ENCODE measurements at regions not wholly inside any gene's neighbourhood (a gene's known extent, or its start where the extent isn't known, plus 50 kb on each side); places are given as distances from the start of the nearest gene placed in this dataset.

GRCh38 chr15:79195802-79196201 is 86.7 kb upstream of the ANKRD34C start:
- ChIA-PET POLR2A (no interaction called here), CTCF (interaction anchor here (1.0 to 1.4 kb wide), 4 partner anchors 11 to 168 kb away, joined by 4 to 6 read pairs (median 5); no protein-coding TSS in a partner anchor)
- Histone ChIP-seq H3K4me3 (ENCODE audit: low read depth, low read length) (no peak overlapping the region), H3K27me3 (ENCODE audit: control insufficient read depth, insufficient read depth, low read length) (peaks cover 5% of the 10 kb centered on the region), H3K36me3 (ENCODE audit: control insufficient read depth, insufficient read depth, low read length) (no peaks in the 10 kb centered on the region)
- no peak for DNase-seq (ENCODE audit: low read depth)
- TF ChIP-seq CTCF (IDR thresholded peaks at IDR 0.05; ENCODE audit: insufficient read depth, low read depth, low read length), result no peak

- POLR2A ChIA-PET, result no interaction called here
- TF ChIP-seq CTCF (IDR thresholded peaks at IDR 0.05; ENCODE audit: insufficient read depth, low read depth, low read length), result no peak
- no peak for DNase-seq (ENCODE audit: low read depth)
- CTCF ChIA-PET, result interaction anchor here (1.0 to 1.4 kb wide), 4 partner anchors 11 to 167 kb away, joined by 4 to 6 read pairs (median 5); no protein-coding TSS in a partner anchor
- Histone ChIP-seq H3K36me3 (ENCODE audit: control insufficient read depth, insufficient read depth, low read length) (no peaks in the 10 kb centered on the region), H3K4me3 (ENCODE audit: low read depth, low read length) (no peak overlapping the region), H3K27me3 (ENCODE audit: control insufficient read depth, insufficient read depth, low read length) (peaks cover 5% of the 10 kb centered on the region)
Measured at GRCh38 chr15:79195239-79195638, 87.3 kb upstream of the ANKRD34C start.

- H3K36me3 ChIP-seq (ENCODE audit: control insufficient read depth, insufficient read depth, low read length), result no peaks in the 10 kb centered on the region
- no peak overlapping the region for H3K4me3 ChIP-seq (ENCODE audit: low read depth, low read length)
- no peak for TF ChIP-seq CTCF (IDR thresholded peaks at IDR 0.05; ENCODE audit: insufficient read depth, low read depth, low read length)
- ChIA-PET CTCF (interaction anchor here (1.3 kb wide), 1 partner anchor 166 kb away, joined by 5 read pairs; no protein-coding TSS in a partner anchor), POLR2A (no interaction called here)
- no peak for DNase-seq (ENCODE audit: low read depth)
- peaks cover 5% of the 10 kb centered on the region for H3K27me3 ChIP-seq (ENCODE audit: control insufficient read depth, insufficient read depth, low read length)
Measured at GRCh38 chr15:79194386-79194785, 88.1 kb upstream of the ANKRD34C start.

- DNase-seq (ENCODE audit: low read depth), result no peak
- ChIA-PET POLR2A (no interaction called here), CTCF (interaction anchor here (0.9 to 3.3 kb wide), 4 partner anchors 10 to 334 kb away, joined by 3 to 24 read pairs (median 10); no protein-coding TSS in a partner anchor)
- Histone ChIP-seq H3K4me3 (ENCODE audit: low read depth, low read length) (no peak overlapping the region), H3K27me3 (ENCODE audit: control insufficient read depth, insufficient read depth, low read length) (peaks cover 5% of the 10 kb centered on the region), H3K36me3 (ENCODE audit: control insufficient read depth, insufficient read depth, low read length) (no peaks in the 10 kb centered on the region)
- no peak for TF ChIP-seq CTCF (IDR thresholded peaks at IDR 0.05; ENCODE audit: insufficient read depth, low read depth, low read length)
Measured at GRCh38 chr15:79193549-79193948, 89.0 kb upstream of the ANKRD34C start.

GRCh38 chr15:79193103-79193502 is 89.4 kb upstream of the ANKRD34C start:
- no peak for DNase-seq (ENCODE audit: low read depth)
- no peak for TF ChIP-seq CTCF (IDR thresholded peaks at IDR 0.05; ENCODE audit: insufficient read depth, low read depth, low read length)
- Histone ChIP-seq H3K27me3 (ENCODE audit: control insufficient read depth, insufficient read depth, low read length) (peaks cover 5% of the 10 kb centered on the region), H3K36me3 (ENCODE audit: control insufficient read depth, insufficient read depth, low read length) (no peaks in the 10 kb centered on the region), H3K4me3 (ENCODE audit: low read depth, low read length) (no peak overlapping the region)
- POLR2A ChIA-PET, result no interaction called here
- CTCF ChIA-PET, result interaction anchor here (0.6 to 3.3 kb wide), 7 partner anchors 9 to 334 kb away, joined by 3 to 24 read pairs (median 3); no protein-coding TSS in a partner anchor

All from BJ (cell line).